H1 (cell line): ENCODE measurements at regions not wholly inside any gene's neighbourhood (a gene's known extent, or its start where the extent isn't known, plus 50 kb on each side); places are given as distances from the start of the nearest gene placed in this dataset.

ENCODE experiments used
- CREB1 ChIP-seq: IDR thresholded peaks from 2 replicates; pipeline ENCODE4 v1.6.1; 2012; ENCODE audit warnings: inconsistent platforms
- RNF2 ChIP-seq: fragments of 200-900, 300-1000 bp; sonication (generic); IDR thresholded peaks from 2 replicates; pipeline ENCODE4 v1.7.1; 2016; ENCODE audit warnings: borderline replicate concordance, low read depth, mild to moderate bottlenecking, antibody characterized with exemption, low read length; ENCODE audit not compliant: poor library complexity, severe bottlenecking; ENCODE audit errors: missing control alignments
- SUZ12 ChIP-seq: fragments of 200-600 bp; sonication (generic); IDR thresholded peaks from 2 replicates; pipeline ENCODE4 v1.6.1; 2012; ENCODE audit warnings: mild to moderate bottlenecking, inconsistent platforms, low read length, moderate library complexity, mixed read lengths
- USF2 ChIP-seq: IDR thresholded peaks from 2 replicates; pipeline ENCODE4 v1.6.1; 2011; ENCODE audit warnings: low read length, improper control_type of control experiment
- ZNF274 ChIP-seq: IDR thresholded peaks from 2 replicates; pipeline ENCODE4 v1.7.0; 2012; ENCODE audit warnings: low read length, borderline replicate concordance; ENCODE audit errors: extremely low read depth

GRCh38 chr18:70982292-70982691 is 693.4 kb downstream of the SOCS6 start (continued):
- no peak for TF ChIP-seq USF2
- TF ChIP-seq CREB1: no peak
- TF ChIP-seq SUZ12: no peak
- TF ChIP-seq ZNF274: no peak
- TF ChIP-seq RNF2: no peak
